HCT116 (cell line): ENCODE measurements at regions not wholly inside any gene's neighbourhood (a gene's known extent, or its start where the extent isn't known, plus 50 kb on each side); places are given as distances from the start of the nearest gene placed in this dataset.

ENCODE experiments used
- ATAC-seq: fragments of 200-7000 bp; cut with Tn5 transposase; 2 replicates; pipeline ENCODE4 v1.9.1; 2020; ENCODE audit warnings: mild to moderate bottlenecking, moderate library complexity
- BruUV-seq: library from RNA; stranded (reverse); fragments of 400-500 nt; replicated peaks from 2 replicates; lab custom pipeline; 2021; lab: Mats Ljungman, UMichigan
- CTCF ChIA-PET: fragments of 300-600 bp; sonication (Branson Sonifier 250); formaldehyde crosslinking; loops from one replicate; lab custom pipeline; 2021; ENCODE audit warnings: antibody characterized with exemption; lab: Charles Lee
- POLR2A ChIA-PET: fragments of 300-600, 350-600 bp; sonication (Branson Sonifier 250); formaldehyde crosslinking; loops from one replicate; lab custom pipeline; 2021; ENCODE audit warnings: antibody characterized with exemption; lab: Charles Lee
- RAD21 ChIA-PET, 2 experiments: fragments of 300-600 bp; sonication (Branson Sonifier 250); formaldehyde crosslinking; loops; one replicate each; lab custom pipeline; 2023; ENCODE audit warnings: low total read pairs in 2 of 2; ENCODE audit not compliant: uncharacterized antibody in 2 of 2, unreplicated experiment in 2 of 2, low non-redundant PET in 1 of 2; lab: Charles Lee
- DNase-seq: peaks from one replicate; pipeline ENCODE4 v3.0.0-alpha.2; 2010; ENCODE audit warnings: low read depth, low spot score
- H2AFZ ChIP-seq: fragments of 200-600 bp; shearing (Covaris generic), sonication (generic); 2 replicates; pipeline ENCODE4 v1.6.1; 2017; ENCODE audit warnings: low read depth, mixed run types, mixed read lengths, antibody characterized with exemption, low read length; ENCODE audit not compliant: poor library complexity, severe bottlenecking
- H3K27ac ChIP-seq: 2 replicates; pipeline ENCODE4 v1.5.1; 2012; ENCODE audit warnings: low read depth, low read length
- H3K27me3 ChIP-seq: fragments of 200-600 bp; sonication (generic); 2 replicates; pipeline ENCODE4 v1.6.1; 2016; ENCODE audit warnings: mixed run types, low read length, mixed read lengths; ENCODE audit not compliant: insufficient read depth
- H3K36me3 ChIP-seq, 2 experiments: fragments of 200-500 bp in 1 of 2; fragments of 200-600 bp in 1 of 2; sonication (Bioruptor generic) in 1 of 2; sonication (generic) in 1 of 2; 2 replicates each; pipeline versions ENCODE4 v1.5.1 to v1.6.1; 2014 to 2016; ENCODE audit warnings: low read length in 2 of 2, inconsistent platforms in 1 of 2, mixed read lengths in 1 of 2, mixed run types in 1 of 2; ENCODE audit not compliant: insufficient read depth in 2 of 2, control insufficient read depth in 1 of 2
- H3K4me1 ChIP-seq, 2 experiments: fragments of 200-600 bp in 1 of 2; sonication (generic) in 1 of 2; 2 replicates each; pipeline versions ENCODE4 v1.5.1 to v1.6.1; 2012 to 2017; ENCODE audit warnings: low read length in 2 of 2, inconsistent platforms in 1 of 2, mild to moderate bottlenecking in 1 of 2, mixed read lengths in 1 of 2, mixed run types in 1 of 2, moderate library complexity in 1 of 2; ENCODE audit not compliant: insufficient read depth in 2 of 2, control insufficient read depth in 1 of 2
- H3K4me2 ChIP-seq: fragments of 200-600 bp; sonication (generic); 2 replicates; pipeline ENCODE4 v1.6.1; 2017; ENCODE audit warnings: mixed run types, low read length, mixed read lengths
- H3K4me3 ChIP-seq, 2 experiments: fragments of 200-600 bp in 1 of 2; sonication (generic) in 1 of 2; replicated peaks in 1 of 2; 2 replicates each; pipeline ENCODE4 v1.5.1; 2011 to 2016; ENCODE audit warnings: low read length in 2 of 2, control low read depth in 1 of 2, low read depth in 1 of 2, mild to moderate bottlenecking in 1 of 2, mixed read lengths in 1 of 2, mixed run types in 1 of 2
- H3K79me2 ChIP-seq: fragments of 200-600 bp; sonication (generic); 2 replicates; pipeline ENCODE4 v1.6.1; 2017; ENCODE audit warnings: mild to moderate bottlenecking, mixed run types, low read length, moderate library complexity, mixed read lengths; ENCODE audit not compliant: insufficient read depth
- H3K9ac ChIP-seq: fragments of 200-600 bp; sonication (generic); 2 replicates; pipeline ENCODE4 v1.6.1; 2016; ENCODE audit warnings: low read length, mixed read lengths
- H3K9me2 ChIP-seq: fragments of 200-600 bp; sonication (generic), shearing (Covaris generic); 2 replicates; pipeline ENCODE4 v1.6.1; 2017; ENCODE audit warnings: mixed run types, mild to moderate bottlenecking, moderate library complexity; ENCODE audit not compliant: insufficient read depth
- H3K9me3 ChIP-seq, 2 experiments: fragments of 200-500 bp in 1 of 2; fragments of 200-600 bp in 1 of 2; sonication (Bioruptor generic) in 1 of 2; sonication (generic) in 1 of 2; 2 replicates each; pipeline ENCODE4 v1.6.1; 2014 to 2017; ENCODE audit warnings: low read length in 2 of 2, mixed read lengths in 2 of 2, inconsistent platforms in 1 of 2, low read depth in 1 of 2, mild to moderate bottlenecking in 1 of 2, mixed run types in 1 of 2, moderate library complexity in 1 of 2; ENCODE audit not compliant: control insufficient read depth in 1 of 2, insufficient read depth in 1 of 2
- H4K20me1 ChIP-seq: fragments of 200-600 bp; sonication (generic), shearing (Covaris generic); 2 replicates; pipeline ENCODE4 v1.6.1; 2017; ENCODE audit warnings: mixed run types, mild to moderate bottlenecking, moderate library complexity; ENCODE audit not compliant: insufficient read depth
- EGR1 ChIP-seq: IDR thresholded peaks from 2 replicates; pipeline ENCODE4 v1.6.1; 2012; ENCODE audit warnings: low read depth
- ELF1 ChIP-seq: IDR thresholded peaks from 2 replicates; pipeline ENCODE4 v1.6.1; 2012; ENCODE audit warnings: low read depth, borderline replicate concordance
- EZH2phosphoT487 ChIP-seq: fragments of 200-600 bp; IDR thresholded peaks from 2 replicates; pipeline ENCODE4 v1.6.1; 2018; ENCODE audit warnings: antibody characterized with exemption, borderline replicate concordance
- FOSL1 ChIP-seq: IDR thresholded peaks from 2 replicates; pipeline ENCODE4 v1.6.1; 2012; ENCODE audit warnings: low read depth
- POLR2A ChIP-seq: IDR thresholded peaks from 2 replicates; pipeline ENCODE4 v1.7.0; 2011; ENCODE audit warnings: borderline replicate concordance; ENCODE audit not compliant: insufficient read depth, insufficient read length; ENCODE audit errors: extremely low read depth
- SIN3A ChIP-seq: IDR thresholded peaks from 2 replicates; pipeline ENCODE4 v1.6.1; 2012; ENCODE audit warnings: low read depth
- SP1 ChIP-seq: IDR thresholded peaks from 2 replicates; pipeline ENCODE4 v1.6.1; 2012; ENCODE audit warnings: low read depth
- TCF7L2 ChIP-seq: IDR thresholded peaks from 2 replicates; pipeline ENCODE4 v1.7.0; 2011; ENCODE audit warnings: borderline replicate concordance, inconsistent platforms; ENCODE audit not compliant: insufficient read depth, insufficient read length; ENCODE audit errors: extremely low read depth
- YY1 ChIP-seq: IDR thresholded peaks from 2 replicates; pipeline ENCODE4 v1.6.1; 2011; ENCODE audit warnings: low read length, low read depth, moderate library complexity, mild to moderate bottlenecking; ENCODE audit not compliant: insufficient replicate concordance; ENCODE audit errors: extremely low read depth
- ZFX ChIP-seq: fragments of 450-650 bp; IDR thresholded peaks from 2 replicates; pipeline ENCODE4 v1.6.1; 2017
- ZNF274 ChIP-seq: fragments of 200-500 bp; sonication (Bioruptor generic); IDR thresholded peaks from 2 replicates; pipeline ENCODE4 v1.6.1; 2014; ENCODE audit warnings: mild to moderate bottlenecking, low read depth, low read length, inconsistent platforms
- intact Hi-C: fragments of 100-400 bp; cut with micrococcal nuclease; formaldehyde crosslinking; loops from 2 replicates; pipeline ENCODE4 v1.10.0; 2022
- TF ChIP-seq, protein P1 (sequence below): IDR thresholded peaks from 2 replicates; pipeline ENCODE4 v1.6.1; 2012
- TF ChIP-seq, protein P2 (sequence below): IDR thresholded peaks from 2 replicates; pipeline ENCODE4 v1.6.1; 2012; ENCODE audit warnings: low read depth
- TF ChIP-seq, protein P3 (sequence below): IDR thresholded peaks from 2 replicates; pipeline ENCODE4 v1.6.1; 2012

DNA sequence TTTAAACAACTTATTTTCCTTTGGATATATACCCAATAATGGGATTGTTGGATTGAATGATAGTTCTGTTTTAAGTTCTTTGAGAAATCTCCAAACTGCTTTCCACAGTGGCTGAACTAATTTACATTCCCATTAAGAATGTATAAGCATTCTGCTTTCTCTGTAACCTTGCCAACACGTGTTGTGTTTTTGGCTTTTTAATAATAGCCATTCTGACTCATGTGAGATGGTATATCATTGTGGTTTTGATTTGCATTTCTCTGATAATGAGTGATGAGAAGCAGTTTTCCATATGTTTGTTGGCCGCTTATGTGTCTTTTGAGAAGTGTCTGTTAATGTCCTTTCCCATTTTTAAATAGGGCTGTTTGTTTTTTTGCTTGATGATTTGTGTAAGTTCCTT is 155.6 kb upstream of the PITX2 start:
- ATAC-seq (no peak), DNase-seq (no peak)
- Histone ChIP-seq H3K9me3 (no peaks in the 10 kb centered on the region), H3K36me3 (no peaks in the 10 kb centered on the region), H3K27me3 (no peaks in the 10 kb centered on the region), H3K9me2 (no peaks in the 10 kb centered on the region), H3K4me1 (no peaks in the 10 kb centered on the region), H3K27ac (no peak overlapping the region), H3K4me3 (no peak overlapping the region), H3K79me2 (no peaks in the 10 kb centered on the region), H2AFZ (no peak overlapping the region), H3K4me2 (no peak overlapping the region)
- ChIA-PET RAD21 (no interaction called here), POLR2A (no interaction called here)
- no TSS peak for BruUV-seq
- intact Hi-C loops = no loop called here
- no peak for TF ChIP-seq EZH2phosphoT487
- TF ChIP-seq SIN3A = no peak
- TF ChIP-seq ELF1 = no peak
- TF ChIP-seq, protein P1, sequence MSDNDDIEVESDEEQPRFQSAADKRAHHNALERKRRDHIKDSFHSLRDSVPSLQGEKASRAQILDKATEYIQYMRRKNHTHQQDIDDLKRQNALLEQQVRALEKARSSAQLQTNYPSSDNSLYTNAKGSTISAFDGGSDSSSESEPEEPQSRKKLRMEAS = no peak
- TF ChIP-seq, protein P2, sequence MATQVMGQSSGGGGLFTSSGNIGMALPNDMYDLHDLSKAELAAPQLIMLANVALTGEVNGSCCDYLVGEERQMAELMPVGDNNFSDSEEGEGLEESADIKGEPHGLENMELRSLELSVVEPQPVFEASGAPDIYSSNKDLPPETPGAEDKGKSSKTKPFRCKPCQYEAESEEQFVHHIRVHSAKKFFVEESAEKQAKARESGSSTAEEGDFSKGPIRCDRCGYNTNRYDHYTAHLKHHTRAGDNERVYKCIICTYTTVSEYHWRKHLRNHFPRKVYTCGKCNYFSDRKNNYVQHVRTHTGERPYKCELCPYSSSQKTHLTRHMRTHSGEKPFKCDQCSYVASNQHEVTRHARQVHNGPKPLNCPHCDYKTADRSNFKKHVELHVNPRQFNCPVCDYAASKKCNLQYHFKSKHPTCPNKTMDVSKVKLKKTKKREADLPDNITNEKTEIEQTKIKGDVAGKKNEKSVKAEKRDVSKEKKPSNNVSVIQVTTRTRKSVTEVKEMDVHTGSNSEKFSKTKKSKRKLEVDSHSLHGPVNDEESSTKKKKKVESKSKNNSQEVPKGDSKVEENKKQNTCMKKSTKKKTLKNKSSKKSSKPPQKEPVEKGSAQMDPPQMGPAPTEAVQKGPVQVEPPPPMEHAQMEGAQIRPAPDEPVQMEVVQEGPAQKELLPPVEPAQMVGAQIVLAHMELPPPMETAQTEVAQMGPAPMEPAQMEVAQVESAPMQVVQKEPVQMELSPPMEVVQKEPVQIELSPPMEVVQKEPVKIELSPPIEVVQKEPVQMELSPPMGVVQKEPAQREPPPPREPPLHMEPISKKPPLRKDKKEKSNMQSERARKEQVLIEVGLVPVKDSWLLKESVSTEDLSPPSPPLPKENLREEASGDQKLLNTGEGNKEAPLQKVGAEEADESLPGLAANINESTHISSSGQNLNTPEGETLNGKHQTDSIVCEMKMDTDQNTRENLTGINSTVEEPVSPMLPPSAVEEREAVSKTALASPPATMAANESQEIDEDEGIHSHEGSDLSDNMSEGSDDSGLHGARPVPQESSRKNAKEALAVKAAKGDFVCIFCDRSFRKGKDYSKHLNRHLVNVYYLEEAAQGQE = no peak
- no peak for TF ChIP-seq ZFX
- TF ChIP-seq TCF7L2 = no peak
- no peak for TF ChIP-seq YY1
- no peak for TF ChIP-seq FOSL1
- TF ChIP-seq EGR1 = no peak
- TF ChIP-seq POLR2A = no peak
- no peak for TF ChIP-seq SP1
- no peak for TF ChIP-seq ZNF274
- TF ChIP-seq, protein P3, sequence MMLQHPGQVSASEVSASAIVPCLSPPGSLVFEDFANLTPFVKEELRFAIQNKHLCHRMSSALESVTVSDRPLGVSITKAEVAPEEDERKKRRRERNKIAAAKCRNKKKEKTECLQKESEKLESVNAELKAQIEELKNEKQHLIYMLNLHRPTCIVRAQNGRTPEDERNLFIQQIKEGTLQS = no peak
- TF ChIP-seq, all 23 proteins: peak for 0
- CTCF ChIA-PET = no interaction called here
- Histone ChIP-seq H4K20me1 (no peaks in the 10 kb centered on the region), H3K9ac (no peak overlapping the region)
